ENCODE measurements at regions not wholly inside any gene's neighbourhood (a gene's known extent, or its start where the extent isn't known, plus 50 kb on each side); places are given as distances from the start of the nearest gene placed in this dataset.

DNA sequence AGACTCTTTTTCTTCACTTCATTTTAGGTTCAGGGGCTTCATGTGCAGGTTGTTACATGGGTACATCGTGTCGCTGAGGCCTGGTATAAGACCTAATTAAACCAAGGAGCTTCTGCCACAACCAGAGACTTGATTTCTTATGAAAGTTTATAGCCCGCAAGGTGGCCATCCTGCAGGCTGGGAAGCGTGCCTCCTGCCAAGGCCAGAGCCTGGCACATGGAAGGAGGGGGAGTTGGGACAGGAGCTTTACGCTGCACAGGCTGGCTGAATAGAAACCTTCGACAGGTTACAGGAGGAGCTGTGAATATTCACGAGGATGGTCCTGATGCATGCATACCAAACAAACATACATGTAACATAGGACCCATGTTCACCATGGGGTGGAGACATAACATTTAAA is 50.1 kb upstream of the SIMC1 start:
- TF ChIP-seq, protein P1, sequence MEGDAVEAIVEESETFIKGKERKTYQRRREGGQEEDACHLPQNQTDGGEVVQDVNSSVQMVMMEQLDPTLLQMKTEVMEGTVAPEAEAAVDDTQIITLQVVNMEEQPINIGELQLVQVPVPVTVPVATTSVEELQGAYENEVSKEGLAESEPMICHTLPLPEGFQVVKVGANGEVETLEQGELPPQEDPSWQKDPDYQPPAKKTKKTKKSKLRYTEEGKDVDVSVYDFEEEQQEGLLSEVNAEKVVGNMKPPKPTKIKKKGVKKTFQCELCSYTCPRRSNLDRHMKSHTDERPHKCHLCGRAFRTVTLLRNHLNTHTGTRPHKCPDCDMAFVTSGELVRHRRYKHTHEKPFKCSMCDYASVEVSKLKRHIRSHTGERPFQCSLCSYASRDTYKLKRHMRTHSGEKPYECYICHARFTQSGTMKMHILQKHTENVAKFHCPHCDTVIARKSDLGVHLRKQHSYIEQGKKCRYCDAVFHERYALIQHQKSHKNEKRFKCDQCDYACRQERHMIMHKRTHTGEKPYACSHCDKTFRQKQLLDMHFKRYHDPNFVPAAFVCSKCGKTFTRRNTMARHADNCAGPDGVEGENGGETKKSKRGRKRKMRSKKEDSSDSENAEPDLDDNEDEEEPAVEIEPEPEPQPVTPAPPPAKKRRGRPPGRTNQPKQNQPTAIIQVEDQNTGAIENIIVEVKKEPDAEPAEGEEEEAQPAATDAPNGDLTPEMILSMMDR (IDR thresholded peaks at IDR 0.05), result no peak
- no peak for TF ChIP-seq POLR2A (IDR thresholded peaks at IDR 0.05)

Measured in Peyer's patch (tissue), 4 donors.